ENCODE measurements at regions not wholly inside any gene's neighbourhood (a gene's known extent, or its start where the extent isn't known, plus 50 kb on each side); places are given as distances from the start of the nearest gene placed in this dataset.

DNA sequence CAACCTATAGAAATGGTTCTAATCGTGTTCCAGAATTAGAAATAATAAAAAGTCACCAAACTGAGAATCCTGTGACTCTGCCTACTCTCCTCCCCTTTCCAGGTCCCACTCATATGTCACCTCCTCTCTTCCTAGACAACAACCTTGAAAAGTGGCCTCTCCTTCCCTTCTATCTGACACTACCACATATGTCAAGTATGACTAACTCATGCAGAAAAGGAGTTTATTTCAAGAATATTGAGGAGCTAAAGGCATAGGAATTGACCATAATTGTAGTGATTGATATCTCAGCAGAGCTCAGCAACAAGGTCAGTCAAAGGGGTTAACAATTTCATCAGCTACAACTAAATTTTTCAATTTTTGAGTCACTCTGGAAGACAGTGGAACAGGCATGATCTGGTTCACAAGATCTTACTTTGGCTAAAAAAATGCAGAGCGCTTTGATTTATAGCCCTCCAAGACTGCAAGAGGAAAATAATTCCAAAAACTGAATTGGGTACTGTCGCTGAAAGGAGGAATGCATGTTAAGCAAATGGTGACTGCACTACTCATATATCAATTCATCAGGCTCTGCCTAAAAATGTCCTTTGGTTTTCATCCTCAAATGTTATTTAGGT is 160.6 kb upstream of the ARHGEF26 start:
- DNase-seq (no peak), ATAC-seq (ENCODE audit: low read depth) (no peak)
- H3K4me1 ChIP-seq (ENCODE audit: control insufficient read depth in 2 of 2, insufficient read depth in 2 of 2, low read length in 2 of 2) = no peaks in the 10 kb centered on the region
- intact Hi-C loops (cut with micrococcal nuclease) = no loop called here
- TF ChIP-seq, protein P1, sequence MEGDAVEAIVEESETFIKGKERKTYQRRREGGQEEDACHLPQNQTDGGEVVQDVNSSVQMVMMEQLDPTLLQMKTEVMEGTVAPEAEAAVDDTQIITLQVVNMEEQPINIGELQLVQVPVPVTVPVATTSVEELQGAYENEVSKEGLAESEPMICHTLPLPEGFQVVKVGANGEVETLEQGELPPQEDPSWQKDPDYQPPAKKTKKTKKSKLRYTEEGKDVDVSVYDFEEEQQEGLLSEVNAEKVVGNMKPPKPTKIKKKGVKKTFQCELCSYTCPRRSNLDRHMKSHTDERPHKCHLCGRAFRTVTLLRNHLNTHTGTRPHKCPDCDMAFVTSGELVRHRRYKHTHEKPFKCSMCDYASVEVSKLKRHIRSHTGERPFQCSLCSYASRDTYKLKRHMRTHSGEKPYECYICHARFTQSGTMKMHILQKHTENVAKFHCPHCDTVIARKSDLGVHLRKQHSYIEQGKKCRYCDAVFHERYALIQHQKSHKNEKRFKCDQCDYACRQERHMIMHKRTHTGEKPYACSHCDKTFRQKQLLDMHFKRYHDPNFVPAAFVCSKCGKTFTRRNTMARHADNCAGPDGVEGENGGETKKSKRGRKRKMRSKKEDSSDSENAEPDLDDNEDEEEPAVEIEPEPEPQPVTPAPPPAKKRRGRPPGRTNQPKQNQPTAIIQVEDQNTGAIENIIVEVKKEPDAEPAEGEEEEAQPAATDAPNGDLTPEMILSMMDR (IDR thresholded peaks at IDR 0.05) = no peak
- no peak for TF ChIP-seq EZH2 (IDR thresholded peaks at IDR 0.05; ENCODE audit: borderline replicate concordance, insufficient read depth, low read depth, low read length, poor library complexity, severe bottlenecking)
- H3K9ac ChIP-seq (ENCODE audit: low read length) = no peak overlapping the region
- peaks cover 0 to 2% (median 0%) of the 10 kb centered on the region in 3 donors for H3K9me3 ChIP-seq (ENCODE audit: control extremely low read depth in 1 of 3, control insufficient read depth in 2 of 3, insufficient read depth in 1 of 3, low read length in 2 of 3)
- H4K20me1 ChIP-seq (ENCODE audit: control insufficient read depth, insufficient read depth, low read length, poor library complexity, severe bottlenecking) = no peaks in the 10 kb centered on the region
- no peaks in the 10 kb centered on the region for H3K9me3 Mint-ChIP-seq (ENCODE audit: insufficient read depth)
- no peaks in the 10 kb centered on the region for H3K4me1 Mint-ChIP-seq
- H3K4me3 Mint-ChIP-seq = no peak overlapping the region
- CTCF ChIA-PET = no interaction called here
- no peaks in the 10 kb centered on the region for H3K27me3 ChIP-seq (replicated peaks in 1 of 4; ENCODE audit: control extremely low read depth in 1 of 4, control insufficient read depth in 3 of 4, insufficient read depth in 4 of 4, low read length in 3 of 4)
- no peak overlapping the region for H3K27ac ChIP-seq (ENCODE audit: low read length in 2 of 2)
- H3K27ac Mint-ChIP-seq = no peak overlapping the region
- no peaks in the 10 kb centered on the region for H3K79me2 ChIP-seq (ENCODE audit: control insufficient read depth, insufficient read depth, low read length)
- H2AFZ ChIP-seq (ENCODE audit: insufficient read depth, low read depth, low read length, poor library complexity, severe bottlenecking) = no peak overlapping the region
- WGBS (ENCODE audit: insufficient coverage) = 88% methylated on average over 1 of the region's 3 CpGs
- H3K4me2 ChIP-seq (replicated peaks; ENCODE audit: low read depth, low read length, poor library complexity, severe bottlenecking) = no peak overlapping the region
- no peaks in the 10 kb centered on the region for H3K36me3 ChIP-seq (replicated peaks in 1 of 2; ENCODE audit: control extremely low read depth in 1 of 2, control insufficient read depth in 1 of 2, extremely low read depth in 1 of 2, insufficient read depth in 2 of 2, low read length in 1 of 2)
- H3K4me3 ChIP-seq (ENCODE audit: control extremely low read depth in 1 of 5, extremely low read depth in 1 of 5, insufficient read depth in 1 of 5, low read depth in 2 of 5, low read length in 4 of 5) = no peak overlapping the region
- POLR2A ChIA-PET = no interaction called here
- H3K27me3 Mint-ChIP-seq = no peaks in the 10 kb centered on the region

DNA sequence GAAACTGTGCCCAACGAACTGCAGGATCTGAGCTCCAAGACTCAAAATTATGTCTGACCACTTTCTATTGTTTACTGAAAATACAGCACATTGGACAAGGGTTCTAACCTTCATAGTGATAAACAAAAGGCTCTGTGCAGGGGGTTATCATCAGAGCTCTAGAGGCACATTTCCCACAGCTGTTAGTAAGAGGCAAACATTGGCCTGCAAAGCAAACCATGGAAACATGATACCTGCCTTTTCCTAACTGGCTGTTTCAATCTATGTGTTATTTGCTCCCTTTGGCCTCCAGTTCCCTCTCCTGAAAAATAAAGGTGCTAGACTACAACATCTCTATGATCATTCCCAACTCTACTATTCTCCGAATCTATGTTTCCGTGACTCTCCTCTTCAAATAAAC is 159.7 kb upstream of the ARHGEF26 start:
- Histone ChIP-seq H3K4me2 (replicated peaks; ENCODE audit: low read depth, low read length, poor library complexity, severe bottlenecking) (no peak overlapping the region), H3K27ac (ENCODE audit: low read length in 2 of 2) (no peak overlapping the region), H3K79me2 (ENCODE audit: control insufficient read depth, insufficient read depth, low read length) (no peaks in the 10 kb centered on the region), H3K4me1 (ENCODE audit: control insufficient read depth in 2 of 2, insufficient read depth in 2 of 2, low read length in 2 of 2) (no peaks in the 10 kb centered on the region), H3K9me3 (ENCODE audit: control extremely low read depth in 1 of 3, control insufficient read depth in 2 of 3, insufficient read depth in 1 of 3, low read length in 2 of 3) (peaks cover 0 to 2% (median 0%) of the 10 kb centered on the region in 3 donors), H2AFZ (ENCODE audit: insufficient read depth, low read depth, low read length, poor library complexity, severe bottlenecking) (no peak overlapping the region), H3K9ac (ENCODE audit: low read length) (no peak overlapping the region), H4K20me1 (ENCODE audit: control insufficient read depth, insufficient read depth, low read length, poor library complexity, severe bottlenecking) (no peaks in the 10 kb centered on the region), H3K36me3 (replicated peaks in 1 of 2; ENCODE audit: control extremely low read depth in 1 of 2, control insufficient read depth in 1 of 2, extremely low read depth in 1 of 2, insufficient read depth in 2 of 2, low read length in 1 of 2) (no peaks in the 10 kb centered on the region), H3K27me3 (replicated peaks in 1 of 4; ENCODE audit: control extremely low read depth in 1 of 4, control insufficient read depth in 3 of 4, insufficient read depth in 4 of 4, low read length in 3 of 4) (no peaks in the 10 kb centered on the region), H3K4me3 (ENCODE audit: control extremely low read depth in 1 of 5, extremely low read depth in 1 of 5, insufficient read depth in 1 of 5, low read depth in 2 of 5, low read length in 4 of 5) (no peak overlapping the region)
- ChIA-PET CTCF (no interaction called here), POLR2A (no interaction called here)
- Mint-ChIP-seq H3K4me1 (no peaks in the 10 kb centered on the region), H3K4me3 (no peak overlapping the region), H3K27ac (no peak overlapping the region), H3K9me3 (ENCODE audit: insufficient read depth) (no peaks in the 10 kb centered on the region), H3K27me3 (no peaks in the 10 kb centered on the region)
- TF ChIP-seq, protein P1 (IDR thresholded peaks at IDR 0.05) = no peak
- TF ChIP-seq EZH2 (IDR thresholded peaks at IDR 0.05; ENCODE audit: borderline replicate concordance, insufficient read depth, low read depth, low read length, poor library complexity, severe bottlenecking) = no peak
- intact Hi-C loops (cut with micrococcal nuclease) = no loop called here
- DNase-seq (no peak), ATAC-seq (ENCODE audit: low read depth) (no peak)
- no CpG with 5 or more reads among the region's 3 CpGs for WGBS (ENCODE audit: insufficient coverage)
